HG03457 (cell line): ENCODE measurements at regions not wholly inside any gene's neighbourhood (a gene's known extent, or its start where the extent isn't known, plus 50 kb on each side); places are given as distances from the start of the nearest gene placed in this dataset.

Source experiments
- ATAC-seq: cut with Tn5 transposase; IDR thresholded peaks from one replicate; pipeline ENCODE4 v1.9.1; 2021; ENCODE audit warnings: moderate number of reproducible peaks; ENCODE audit not compliant: unreplicated experiment

DNA sequence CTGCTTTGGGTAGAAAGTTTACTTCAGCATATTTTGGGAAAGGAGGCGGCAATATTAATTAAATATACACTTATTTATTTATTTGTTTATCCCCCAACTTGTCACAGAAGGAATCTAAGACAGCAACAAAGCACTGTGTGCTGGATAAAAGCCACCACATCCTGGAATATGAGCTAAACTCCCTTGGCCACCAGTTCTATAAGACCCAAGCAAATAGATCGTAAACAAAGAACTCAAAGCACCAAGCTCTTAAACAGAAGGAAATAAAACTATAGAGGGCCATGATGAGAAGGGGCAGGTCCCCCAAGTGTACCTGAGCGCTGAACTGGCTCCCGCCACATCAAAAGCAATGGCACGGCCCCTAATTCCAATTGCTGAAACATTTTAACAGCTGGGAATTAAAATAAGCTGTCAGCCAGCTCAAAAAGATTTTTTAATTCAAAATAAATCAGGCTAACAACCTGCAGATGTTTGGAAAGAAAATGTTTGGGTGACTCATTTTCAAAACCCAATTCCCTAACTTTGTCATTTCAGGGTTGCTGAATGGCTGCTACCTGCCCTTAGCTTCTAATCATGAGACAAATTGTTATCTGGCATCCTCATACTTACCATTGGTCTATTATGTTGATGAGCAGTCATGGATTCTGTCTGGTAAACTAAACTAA is 127.1 kb downstream of the SLC30A10 start:
- no peak for ATAC-seq

DNA sequence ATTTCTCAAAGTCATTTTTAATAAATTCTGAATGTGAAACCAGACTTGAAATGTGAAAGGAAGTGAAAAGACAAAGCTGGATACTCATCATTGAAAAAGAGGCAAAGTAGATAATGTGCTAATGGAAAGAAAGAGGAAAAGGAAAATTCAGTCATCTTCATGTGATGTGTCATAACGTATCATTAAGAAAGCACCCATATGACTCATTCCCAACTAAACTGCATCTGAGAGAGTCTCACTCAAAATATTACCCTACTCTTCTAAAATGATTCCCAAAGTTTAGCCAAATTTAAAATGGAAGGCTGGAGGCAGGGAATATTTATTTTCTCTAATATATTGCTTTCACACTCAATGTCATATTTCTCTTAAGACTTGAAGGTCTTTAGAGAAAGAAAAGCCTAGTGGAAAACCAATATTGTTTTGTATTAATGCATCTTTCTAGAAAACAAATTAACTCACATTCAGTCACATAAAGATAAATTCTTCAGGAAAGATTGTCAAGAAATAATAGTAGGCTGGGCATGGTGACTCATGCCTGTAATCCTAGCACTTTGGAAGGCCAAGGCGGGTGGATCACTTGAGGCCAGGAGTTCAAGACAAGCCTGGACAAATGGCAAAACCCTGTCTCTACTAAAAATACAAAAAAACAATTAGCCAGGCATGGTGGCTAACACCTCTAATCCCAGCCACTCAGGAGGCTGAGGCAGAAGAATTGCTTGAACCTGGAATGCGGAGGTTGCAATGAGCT is 129.9 kb downstream of the SLC30A10 start:
- ATAC-seq, result no peak

DNA sequence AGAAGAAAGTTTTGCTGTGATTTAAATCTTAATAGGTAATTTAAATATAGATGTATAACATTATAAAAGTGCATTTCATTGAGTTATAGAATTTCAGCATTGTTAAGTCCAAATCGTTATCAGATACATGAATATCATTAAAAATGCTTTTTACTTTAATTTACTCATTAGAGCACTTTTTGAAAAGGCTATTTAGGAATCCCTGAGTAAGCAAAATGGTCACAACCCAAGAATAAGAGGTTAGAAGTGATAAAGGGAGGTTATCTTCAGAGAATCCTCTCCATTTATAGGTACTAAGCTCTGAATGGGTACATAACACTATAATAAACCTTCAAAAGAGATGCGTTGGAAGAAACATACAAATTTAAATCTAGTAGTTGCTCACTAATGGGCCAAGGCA is 130.7 kb downstream of the SLC30A10 start:
- ATAC-seq, result no peak

DNA sequence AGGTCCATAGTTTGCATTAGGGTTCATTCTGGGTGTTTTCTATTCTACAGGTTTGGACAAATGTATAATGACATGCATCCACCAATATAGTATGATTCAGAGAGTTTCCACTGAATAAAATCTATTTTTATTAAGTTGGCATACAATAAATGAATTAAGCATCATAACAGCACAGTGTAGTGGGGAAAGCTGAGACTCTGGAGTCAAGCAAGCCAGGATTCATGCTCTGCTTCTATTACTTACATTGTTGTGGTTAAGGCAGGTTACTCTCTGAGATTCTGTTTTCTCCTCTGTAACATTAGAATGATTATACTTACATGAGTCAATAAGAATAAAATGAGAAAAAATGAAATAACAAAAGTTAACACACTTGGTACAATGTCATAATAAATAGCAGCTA is 131.3 kb downstream of the SLC30A10 start:
- ATAC-seq, result no peak

DNA sequence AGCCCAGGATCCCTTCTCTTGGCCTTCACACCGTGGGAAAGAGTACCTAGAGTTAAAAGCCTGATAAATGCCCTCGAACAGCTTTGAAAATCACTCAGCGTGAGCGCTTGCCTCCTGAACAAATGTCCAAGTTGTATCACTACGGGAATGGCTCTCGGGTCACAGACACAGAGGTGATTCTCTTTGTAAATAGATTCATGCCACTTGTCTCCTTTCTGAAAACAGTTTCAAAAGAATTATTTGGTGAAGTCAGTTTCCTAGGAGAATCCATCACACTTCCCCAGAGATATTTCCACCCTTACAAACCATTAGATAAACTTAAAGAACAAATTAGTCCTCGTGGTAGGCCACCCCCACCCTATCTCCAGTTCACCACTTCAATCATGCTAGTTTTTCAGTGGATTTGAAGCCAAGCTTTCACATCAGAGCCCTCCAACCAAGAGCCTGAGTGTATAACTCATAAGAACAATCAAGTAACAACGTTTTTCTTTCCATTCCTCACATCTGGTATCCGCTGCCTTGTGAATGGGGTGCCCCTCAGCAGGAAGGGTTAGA is 132.9 kb downstream of the SLC30A10 start:
- ATAC-seq, result no peak

DNA sequence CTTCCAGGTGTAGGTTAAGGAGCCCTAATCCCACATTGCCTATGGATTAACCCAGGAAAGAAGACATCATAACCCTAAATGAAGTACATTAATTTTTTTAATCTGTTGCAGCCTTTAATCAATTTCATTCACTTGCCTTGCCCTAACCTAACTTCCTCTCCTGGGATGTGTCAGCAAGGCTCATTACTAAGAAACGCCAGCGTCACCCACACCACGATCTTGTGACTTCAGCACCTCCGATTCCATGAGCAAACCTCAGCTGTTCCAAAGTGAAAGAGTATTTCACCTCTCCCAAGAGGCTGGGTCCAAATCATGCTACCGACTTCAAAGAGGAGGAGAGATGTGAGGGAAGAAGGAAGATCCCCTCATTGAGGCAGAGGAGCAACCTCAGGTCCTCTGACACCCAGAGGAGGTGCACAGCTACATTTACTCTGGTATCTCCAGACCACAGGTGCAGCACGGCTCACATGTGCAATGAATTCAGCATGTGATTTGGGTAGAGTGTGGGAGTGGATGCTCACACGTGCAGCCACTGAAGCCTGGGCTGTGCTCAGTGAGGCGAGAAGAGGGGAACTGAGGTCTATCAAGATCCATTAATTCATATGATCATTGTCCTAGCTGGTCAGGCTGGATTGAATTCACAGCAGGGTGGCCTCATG is 134.1 kb downstream of the SLC30A10 start:
- ATAC-seq, result no peak

DNA sequence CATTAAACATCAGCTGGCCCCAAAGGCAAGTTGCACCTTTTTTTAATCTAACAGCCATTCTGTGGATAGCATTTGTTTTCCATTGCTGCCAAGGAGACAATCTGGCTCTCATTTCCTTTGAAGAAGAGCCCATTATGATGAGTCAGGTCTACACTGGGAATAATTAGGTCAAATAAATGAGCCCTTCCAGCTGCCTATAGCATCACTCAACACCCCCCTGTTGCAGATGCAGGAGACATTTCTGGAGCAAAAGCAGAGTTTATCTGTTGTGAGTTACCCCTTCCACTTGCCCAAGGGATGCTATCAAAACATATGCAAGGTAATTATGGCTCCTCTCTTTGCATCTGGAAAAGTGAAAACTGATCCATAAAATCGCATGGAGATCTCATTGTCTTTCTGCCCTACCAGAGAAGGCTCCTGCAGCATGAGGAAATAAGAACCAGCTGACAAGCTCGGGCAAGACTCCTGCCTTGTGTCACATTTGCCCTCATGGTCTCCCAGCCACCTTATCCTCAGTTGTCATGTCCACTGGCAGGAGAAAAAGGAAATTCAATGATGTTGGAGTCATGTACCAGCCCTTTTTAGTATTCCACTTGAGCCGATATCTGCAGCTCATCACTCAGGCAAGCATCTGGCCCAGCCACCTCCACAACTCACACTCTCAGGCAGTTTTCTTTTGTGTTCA is 135.9 kb downstream of the SLC30A10 start:
- ATAC-seq, result no peak

DNA sequence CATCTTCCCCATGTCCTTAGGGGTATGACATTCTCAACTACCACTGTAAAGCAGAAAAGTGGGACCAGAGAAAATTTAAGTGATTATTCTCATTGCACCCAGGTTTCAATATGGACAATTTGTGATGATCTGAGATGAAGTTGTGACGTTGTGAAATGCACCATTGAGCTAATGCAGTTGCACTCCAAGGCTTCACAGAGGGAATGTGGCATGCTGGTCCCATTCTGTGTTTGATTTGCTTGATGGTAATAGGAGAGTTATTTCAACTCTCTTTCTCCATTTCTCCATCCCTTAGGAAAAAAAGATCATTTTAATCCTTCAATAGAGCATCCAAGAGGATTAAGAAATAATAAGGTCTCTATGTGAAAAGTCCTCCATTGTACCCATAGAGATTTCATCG is 136.6 kb downstream of the SLC30A10 start:
- ATAC-seq, result no peak

DNA sequence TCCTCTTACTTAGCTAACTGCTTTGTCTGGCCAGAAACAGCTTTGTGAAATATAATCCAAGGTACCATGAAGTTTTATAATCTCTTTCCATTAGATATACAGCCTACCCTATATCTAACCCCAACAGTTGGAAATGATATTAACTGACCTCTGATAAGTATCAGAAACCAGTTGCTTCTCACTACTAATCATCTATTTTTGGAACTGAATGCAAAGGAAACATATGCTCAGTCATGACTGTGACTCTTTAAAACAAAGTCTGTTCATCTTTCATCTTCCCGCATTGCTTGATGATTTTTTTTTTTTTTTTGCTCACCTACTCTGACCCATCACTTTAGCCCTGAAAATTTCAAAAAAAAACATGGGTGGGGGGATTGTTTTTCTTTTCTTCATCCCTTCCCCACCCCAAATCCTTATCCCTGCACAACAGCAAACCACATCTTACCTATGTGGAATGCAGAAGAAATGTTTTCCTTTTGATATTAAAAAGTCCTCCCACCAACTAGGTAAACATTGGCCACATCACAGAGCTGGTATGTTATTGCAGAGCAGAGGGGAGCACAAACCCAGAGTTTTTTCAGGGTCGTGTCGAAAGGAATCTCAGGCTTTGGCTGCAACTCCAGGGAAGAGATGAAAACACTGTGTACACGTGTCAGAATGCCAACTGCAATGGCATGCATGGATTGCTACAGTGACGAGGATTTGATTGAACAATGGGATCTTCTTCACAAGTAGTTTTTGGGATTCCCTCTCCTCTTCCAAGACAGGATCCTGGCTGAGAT is 137.3 kb downstream of the SLC30A10 start:
- no peak for ATAC-seq

DNA sequence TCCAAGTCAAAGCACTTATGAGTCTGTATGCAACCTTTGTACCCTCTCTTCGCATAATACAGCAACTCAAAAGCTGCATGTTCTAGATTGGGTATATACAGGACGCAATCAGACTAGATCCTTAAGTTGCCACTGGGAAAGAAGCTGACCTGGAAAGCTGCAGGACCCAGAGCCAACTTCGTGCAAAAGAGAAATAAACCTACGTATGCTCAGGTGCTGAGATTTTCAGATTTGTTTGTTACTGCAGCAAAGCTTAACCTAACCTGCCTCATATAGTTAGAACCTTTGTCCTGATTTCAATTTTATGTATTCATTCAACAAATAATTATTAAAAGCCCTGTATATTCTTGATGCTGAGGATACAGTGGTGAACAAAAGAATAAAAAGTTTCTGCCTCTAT is 139.7 kb downstream of the SLC30A10 start:
- ATAC-seq, result no peak

DNA sequence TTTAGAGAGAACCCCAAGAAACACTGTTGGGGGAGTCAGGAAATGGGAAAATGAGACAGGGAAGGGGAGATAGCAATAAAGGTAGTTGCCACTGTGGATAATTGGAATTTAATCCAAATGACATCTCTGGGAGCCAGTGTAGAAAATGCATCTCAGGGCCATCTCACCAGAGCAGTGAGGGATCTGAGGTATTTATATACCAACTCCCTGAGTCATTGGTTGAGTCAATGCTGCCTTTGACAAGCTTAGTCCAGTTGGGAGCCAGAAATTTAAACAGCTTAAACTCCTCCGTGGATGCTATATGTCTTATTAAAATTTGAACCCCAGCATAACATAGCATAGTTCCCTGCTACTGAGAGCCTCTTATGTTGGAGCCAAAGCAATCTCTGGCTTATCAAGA is 140.3 kb downstream of the SLC30A10 start:
- ATAC-seq, result no peak

DNA sequence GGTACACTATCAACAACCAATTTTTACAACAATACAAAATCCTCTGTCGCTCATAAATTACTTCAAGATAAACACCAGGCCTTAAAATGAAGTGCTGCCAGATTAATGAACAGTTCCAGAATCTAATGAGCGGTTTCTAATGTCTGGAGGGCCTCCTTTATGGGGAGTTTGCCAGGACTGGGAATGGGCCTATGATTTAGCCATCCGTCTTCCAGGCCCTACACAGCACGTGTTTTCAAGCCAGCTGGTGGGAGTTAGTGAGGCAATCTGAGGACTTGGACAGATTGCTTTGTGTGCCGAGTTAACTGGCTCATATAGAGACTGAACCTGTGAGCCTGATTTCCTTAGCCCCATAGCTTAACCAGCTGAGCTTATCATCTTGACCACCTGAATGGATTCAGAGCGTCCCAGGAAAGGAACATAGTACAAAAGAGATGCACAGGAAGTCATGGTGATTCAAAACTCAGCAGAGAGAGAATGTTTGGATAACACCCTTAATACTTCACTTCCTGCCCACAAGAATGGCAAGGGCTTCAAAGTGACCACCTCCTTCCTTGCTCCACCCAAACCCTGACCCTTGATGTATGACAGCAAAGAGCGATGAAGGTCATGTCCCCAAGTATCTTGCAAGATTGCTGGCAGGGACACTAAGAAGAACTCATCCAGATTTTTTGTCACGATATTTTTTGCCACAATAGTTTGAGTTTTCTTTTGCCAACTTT is 143.5 kb downstream of the SLC30A10 start:
- ATAC-seq, result no peak

DNA sequence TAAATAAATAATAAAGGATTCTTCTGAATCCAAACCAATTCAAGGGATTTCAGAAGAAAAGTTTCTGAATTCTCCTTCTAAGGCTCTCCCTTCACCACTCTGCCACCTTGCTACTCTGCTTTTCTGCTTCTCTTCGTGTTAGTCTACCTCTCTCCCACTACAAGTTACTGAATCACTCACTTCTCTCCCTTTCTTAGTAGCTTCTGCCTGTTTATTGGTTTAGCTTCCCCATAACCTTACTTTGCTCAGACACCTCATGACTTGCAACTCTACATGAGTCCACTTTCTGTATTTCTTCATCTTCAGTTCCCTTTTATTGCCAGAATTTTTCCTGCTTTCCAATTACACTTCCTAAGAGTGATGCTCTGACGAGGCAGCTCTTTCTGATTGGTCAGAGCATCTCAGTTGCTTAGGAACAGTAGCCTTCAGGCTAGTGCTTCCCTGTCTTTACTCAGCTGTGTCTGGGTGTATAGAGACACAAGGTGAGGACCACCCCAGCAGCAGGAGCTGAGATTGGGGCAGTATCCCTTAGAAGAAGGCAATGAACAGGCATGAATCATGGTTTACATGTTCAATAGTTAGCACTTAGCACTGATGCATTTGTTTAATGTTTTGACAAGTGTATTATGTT is 144.6 kb downstream of the SLC30A10 start:
- ATAC-seq, result no peak

DNA sequence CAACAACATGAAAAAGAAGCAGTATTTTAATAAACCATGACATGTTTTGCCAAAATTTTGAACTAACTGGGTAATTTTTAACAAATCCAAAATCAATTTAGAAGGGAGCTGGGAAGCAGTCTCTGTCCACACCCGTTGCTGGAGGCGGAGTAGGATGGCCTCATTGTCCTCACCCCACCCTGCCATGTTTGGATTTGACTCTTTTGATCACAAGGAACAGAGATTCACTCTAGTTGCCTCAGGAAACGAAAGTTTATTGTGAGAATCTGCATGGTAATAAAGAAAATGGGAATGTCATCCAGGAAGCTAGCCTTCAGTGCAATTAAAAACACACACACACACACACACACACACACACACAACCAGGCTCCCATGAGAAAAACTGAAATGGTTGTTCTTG is 145.4 kb downstream of the SLC30A10 start:
- ATAC-seq, result no peak

DNA sequence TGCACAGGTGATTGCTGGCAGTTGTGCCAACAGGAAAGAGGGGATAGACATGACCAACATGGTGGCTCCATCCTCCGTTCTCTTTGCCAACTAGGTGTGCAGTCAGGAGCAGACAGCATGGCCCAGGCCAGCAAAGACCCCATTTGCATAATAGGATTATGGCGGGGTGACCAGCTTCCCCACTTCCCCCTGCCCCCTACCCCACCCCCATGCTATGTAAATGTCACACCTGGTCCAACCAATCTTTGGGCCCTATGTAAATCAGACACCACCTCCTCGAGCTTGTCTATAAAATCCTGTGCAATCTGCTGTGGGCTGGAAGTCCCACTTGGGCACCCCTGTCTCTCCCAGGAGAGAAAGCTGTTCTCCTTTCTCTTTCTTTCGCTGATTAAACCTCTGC is 146.0 kb downstream of the SLC30A10 start:
- no peak for ATAC-seq

DNA sequence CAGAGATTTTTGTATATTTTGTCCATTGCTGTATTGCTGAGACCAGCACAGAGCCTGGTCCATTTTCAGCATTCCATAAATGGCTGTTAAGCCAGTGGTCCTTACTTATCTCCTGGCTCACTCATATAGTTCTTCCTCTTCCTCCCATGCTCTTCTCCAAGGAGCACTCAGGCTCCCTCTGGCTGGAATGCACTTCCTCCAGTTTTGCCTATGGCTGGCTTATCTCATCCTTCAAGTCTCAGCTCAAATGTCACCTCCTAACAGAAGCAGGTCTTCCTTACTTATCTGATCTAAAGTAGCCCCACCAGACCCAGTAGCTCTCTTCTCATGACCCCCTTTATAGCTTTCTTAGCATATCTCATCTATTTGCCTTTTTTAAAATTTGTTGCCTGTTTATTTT is 146.9 kb downstream of the SLC30A10 start:
- no peak for ATAC-seq

DNA sequence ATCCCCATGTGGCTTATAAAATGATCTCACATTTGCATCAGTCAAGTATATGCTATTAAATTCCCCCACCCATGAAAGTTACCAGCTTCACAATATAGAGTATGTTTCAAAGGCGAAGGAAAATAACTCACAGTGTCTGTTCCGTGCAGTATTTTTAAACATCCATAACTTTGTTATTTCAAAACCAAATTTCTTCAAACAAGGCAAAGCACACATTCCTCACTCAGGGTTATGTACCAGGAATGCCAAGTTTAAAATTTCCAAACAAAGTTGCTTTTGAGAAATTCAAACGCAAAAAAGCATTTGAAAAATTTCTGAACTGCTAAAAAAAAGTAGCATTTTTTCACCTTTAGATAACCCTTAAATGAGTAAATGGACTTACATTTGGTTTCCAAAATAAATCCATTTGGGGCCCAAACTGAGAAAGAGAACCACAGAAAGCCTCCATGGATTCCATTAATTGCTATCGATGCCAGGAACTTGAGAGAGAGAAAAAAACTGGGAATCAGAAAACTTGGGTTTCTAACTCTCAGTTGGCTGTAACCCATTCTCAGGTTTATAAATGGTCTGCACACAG is 149.5 kb downstream of the SLC30A10 start:
- no peak for ATAC-seq

DNA sequence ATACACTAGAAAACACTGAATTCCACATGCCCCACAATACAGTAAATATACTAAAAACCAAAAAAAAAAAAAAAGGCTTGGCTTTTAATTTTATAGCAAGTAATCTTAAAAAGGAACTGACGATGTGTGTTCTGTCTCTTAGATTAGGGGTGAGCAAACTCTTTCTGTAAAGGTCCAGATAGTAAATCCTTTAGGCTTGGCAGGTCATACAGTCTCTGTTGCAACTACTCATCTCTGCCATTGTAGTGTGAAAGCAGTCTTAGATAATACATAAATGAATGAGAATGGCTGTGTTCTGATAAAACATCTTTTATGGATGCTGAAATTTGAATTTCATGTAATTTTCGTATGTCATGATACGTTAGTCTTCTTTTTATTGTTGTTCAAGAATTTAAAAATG is 150.2 kb downstream of the SLC30A10 start:
- no peak for ATAC-seq

DNA sequence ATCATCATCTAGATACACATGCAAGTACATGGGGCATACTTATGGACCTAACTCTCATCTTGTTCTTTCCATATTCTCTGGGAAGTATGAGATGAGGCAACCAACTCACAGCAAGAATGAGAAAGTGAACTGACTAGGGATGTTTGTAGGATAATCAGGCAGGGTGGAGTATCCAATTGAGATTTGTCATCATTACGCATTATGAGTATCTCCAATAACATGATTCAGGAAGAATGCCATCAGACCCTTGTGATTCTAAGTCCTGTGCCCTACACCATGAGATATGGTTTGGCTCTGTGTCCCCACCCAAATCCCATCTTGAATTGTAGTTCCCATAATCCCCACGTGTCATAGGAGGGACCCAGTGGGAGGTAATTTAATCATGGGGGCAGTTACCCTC is 154.0 kb downstream of the SLC30A10 start:
- ATAC-seq, result no peak
